ENCODE measurements at regions not wholly inside any gene's neighbourhood (a gene's known extent, or its start where the extent isn't known, plus 50 kb on each side); places are given as distances from the start of the nearest gene placed in this dataset.

- Histone ChIP-seq H3K4me3 (ENCODE audit: low read depth, low read length) (no peak overlapping the region), H3K9me3 (ENCODE audit: control insufficient read depth, insufficient read depth, low read depth, low read length) (no peaks in the 10 kb centered on the region), H3K27ac (ENCODE audit: extremely low read depth, low read depth, low read length) (no peak overlapping the region), H3K36me3 (ENCODE audit: control insufficient read depth in 2 of 2, insufficient read depth in 1 of 2, low read length in 2 of 2) (no peaks in the 10 kb centered on the region), H3K4me1 (ENCODE audit: control insufficient read depth, insufficient read depth, low read length) (no peaks in the 10 kb centered on the region)
- TF ChIP-seq ZNF596 (tag by site-specific recombination; IDR thresholded peaks at IDR 0.05) (no peak), ZNF670 (tag by site-specific recombination; IDR thresholded peaks at IDR 0.05; ENCODE audit: low read depth) (no peak), IKZF3 (tag by site-specific recombination; IDR thresholded peaks at IDR 0.05) (no peak), HIC1 (tag by site-specific recombination; IDR thresholded peaks at IDR 0.05) (no peak), ZNF501 (tag by site-specific recombination; IDR thresholded peaks at IDR 0.05) (no peak), ZNF830 (tag by site-specific recombination; IDR thresholded peaks at IDR 0.05; ENCODE audit: low read depth) (no peak), BCL11B (tag by site-specific recombination; IDR thresholded peaks at IDR 0.05; ENCODE audit: low read depth) (no peak), ZNF513 (tag by site-specific recombination; IDR thresholded peaks at IDR 0.05) (no peak), ZNF391 (tag by site-specific recombination; IDR thresholded peaks at IDR 0.05; ENCODE audit: borderline replicate concordance, low read depth) (no peak), ZNF514 (tag by site-specific recombination; IDR thresholded peaks at IDR 0.05) (no peak), ZNF76 (tag by site-specific recombination; IDR thresholded peaks at IDR 0.05; ENCODE audit: borderline replicate concordance, low read depth) (no peak), ZBTB1 (tag by site-specific recombination; IDR thresholded peaks at IDR 0.05) (no peak), ZNF701 (tag by site-specific recombination; IDR thresholded peaks at IDR 0.05) (no peak), SP2 (tag by site-specific recombination; IDR thresholded peaks at IDR 0.05) (no peak), RBAK (tag by site-specific recombination; IDR thresholded peaks at IDR 0.05) (no peak), ZNF664 (tag by site-specific recombination; IDR thresholded peaks at IDR 0.05) (no peak), ZNF423 (tag by site-specific recombination; IDR thresholded peaks at IDR 0.05) (no peak), ZNF777 (tag by site-specific recombination; IDR thresholded peaks at IDR 0.05; ENCODE audit: borderline replicate concordance) (no peak), AEBP2 (tag by site-specific recombination; IDR thresholded peaks at IDR 0.05; ENCODE audit: borderline replicate concordance) (no peak), ZNF292 (tag by site-specific recombination; IDR thresholded peaks at IDR 0.05; ENCODE audit: borderline replicate concordance, low read depth) (no peak)
- CTCF ChIA-PET, result no interaction called here
- POLR2A ChIA-PET, result no interaction called here
Observed at GRCh38 chr9:82745919-82746318, 317.0 kb downstream of the RASEF start.

- POLR2A ChIA-PET, result no interaction called here
- TF ChIP-seq ZNF654 (tag by site-specific recombination; IDR thresholded peaks at IDR 0.05; ENCODE audit: low read depth) (no peak), ZNF10 (tag by site-specific recombination; IDR thresholded peaks at IDR 0.05) (no peak), ZFHX2 (tag by site-specific recombination; conservative IDR thresholded peaks at IDR 0.05) (no peak), REPIN1 (tag by site-specific recombination; IDR thresholded peaks at IDR 0.05; ENCODE audit: low read depth) (no peak), ZNF175 (tag by site-specific recombination; IDR thresholded peaks at IDR 0.05) (no peak), SALL2 (tag by site-specific recombination; IDR thresholded peaks at IDR 0.05; ENCODE audit: borderline replicate concordance) (no peak), ZXDB (tag by site-specific recombination; IDR thresholded peaks at IDR 0.05) (no peak), ZNF311 (tag by site-specific recombination; IDR thresholded peaks at IDR 0.05; ENCODE audit: borderline replicate concordance) (no peak), ZNF645 (tag by site-specific recombination; IDR thresholded peaks at IDR 0.05) (no peak), ZNF580 (tag by site-specific recombination; IDR thresholded peaks at IDR 0.05) (no peak), ZNF202 (tag by site-specific recombination; IDR thresholded peaks at IDR 0.05; ENCODE audit: borderline replicate concordance) (no peak), ZNF24 (tag by site-specific recombination; IDR thresholded peaks at IDR 0.05) (no peak)
Observed at GRCh38 chr9:82750411-82750913, 312.5 kb downstream of the RASEF start.

More at GRCh38 chr9:82750411-82750913, 312.5 kb downstream of the RASEF start:
- Histone ChIP-seq H3K4me1 (ENCODE audit: control insufficient read depth, insufficient read depth, low read length) (no peaks in the 10 kb centered on the region), H3K27ac (ENCODE audit: extremely low read depth, low read depth, low read length) (no peak overlapping the region), H3K9me3 (ENCODE audit: control insufficient read depth, insufficient read depth, low read depth, low read length) (no peaks in the 10 kb centered on the region), H3K4me3 (ENCODE audit: low read depth, low read length) (no peak overlapping the region), H3K36me3 (ENCODE audit: control insufficient read depth in 2 of 2, insufficient read depth in 1 of 2, low read length in 2 of 2) (no peaks in the 10 kb centered on the region)
- CTCF ChIA-PET, result no interaction called here
